OCI-LY3 (cell line): ENCODE measurements at regions not wholly inside any gene's neighbourhood (a gene's known extent, or its start where the extent isn't known, plus 50 kb on each side); places are given as distances from the start of the nearest gene placed in this dataset.

ENCODE experiments used
- H2AFZ ChIP-seq: fragments of 200-600, 300-600 bp; shearing (Covaris generic); 2 replicates; pipeline ENCODE4 v1.6.0; 2014; ENCODE audit warnings: antibody characterized with exemption, low read depth, low read length
- H3K27ac ChIP-seq: fragments of 200-600, 300-600 bp; sonication (generic); 2 replicates; pipeline ENCODE4 v1.5.1; 2014; ENCODE audit warnings: mild to moderate bottlenecking, low read length, moderate library complexity, mixed read lengths
- H3K27me3 ChIP-seq: fragments of 200-600, 300-600 bp; sonication (generic); 2 replicates; pipeline ENCODE4 v1.6.1; 2014; ENCODE audit warnings: low read depth, low read length, mixed read lengths
- H3K36me3 ChIP-seq: fragments of 200-600, 300-600 bp; sonication (generic); replicated peaks from 2 replicates; pipeline ENCODE3; 2014; ENCODE audit warnings: low read depth, low read length, mixed read lengths
- H3K4me1 ChIP-seq: fragments of 300-600, 200-600 bp; sonication (generic); 2 replicates; pipeline ENCODE4 v1.6.1; 2014; ENCODE audit warnings: low read length, mixed read lengths
- H3K4me2 ChIP-seq: fragments of 200-600, 300-600 bp; sonication (generic); 2 replicates; pipeline ENCODE4 v1.6.1; 2014; ENCODE audit warnings: low read length, mixed read lengths
- H3K4me3 ChIP-seq: fragments of 300-600, 200-600 bp; sonication (generic); 2 replicates; pipeline ENCODE4 v1.5.1; 2014; ENCODE audit warnings: antibody characterized with exemption, mild to moderate bottlenecking, low read length, moderate library complexity
- H3K79me2 ChIP-seq: fragments of 300-600, 200-600 bp; shearing (Covaris generic); 2 replicates; pipeline ENCODE4 v1.6.1; 2014; ENCODE audit warnings: mild to moderate bottlenecking, low read length, mixed read lengths
- H3K9ac ChIP-seq: fragments of 300-600, 200-600 bp; shearing (Covaris generic); 2 replicates; pipeline ENCODE4 v1.6.0; 2014; ENCODE audit warnings: mild to moderate bottlenecking, low read length, moderate library complexity
- H3K9me3 ChIP-seq: fragments of 200-600, 300-600 bp; shearing (Covaris generic); 2 replicates; pipeline ENCODE4 v1.6.1; 2014; ENCODE audit warnings: low read length, mixed read lengths; ENCODE audit not compliant: insufficient read depth
- H4K20me1 ChIP-seq: fragments of 200-600, 300-600 bp; sonication (generic); 2 replicates; pipeline ENCODE4 v1.6.1; 2016; ENCODE audit warnings: low read length, mixed read lengths; ENCODE audit not compliant: insufficient read depth
- CTCF ChIP-seq: fragments of 200-600, 300-600 bp; sonication (generic); IDR thresholded peaks from 2 replicates; pipeline ENCODE4 v1.5.1; 2014; ENCODE audit warnings: antibody characterized with exemption, low read length, low read depth
- EZH2phosphoT487 ChIP-seq: fragments of 200-600 bp; shearing (Covaris generic); IDR thresholded peaks from 2 replicates; pipeline ENCODE4 v1.6.1; 2018; ENCODE audit warnings: antibody characterized with exemption, mixed run types, low read depth

GRCh38 chrX:128601706-128602105 is 549.5 kb upstream of the ACTRT1 start:
- H4K20me1 ChIP-seq = no peaks in the 10 kb centered on the region
- H3K27ac ChIP-seq = no peak overlapping the region
- TF ChIP-seq EZH2phosphoT487 = no peak
- no peak for TF ChIP-seq CTCF
- no peaks in the 10 kb centered on the region for H3K9me3 ChIP-seq
- H3K79me2 ChIP-seq = no peaks in the 10 kb centered on the region
- no peak overlapping the region for H3K4me3 ChIP-seq
- no peak overlapping the region for H3K4me2 ChIP-seq
- no peaks in the 10 kb centered on the region for H3K27me3 ChIP-seq
- H3K4me1 ChIP-seq = no peaks in the 10 kb centered on the region
- H3K9ac ChIP-seq = no peak overlapping the region
- H3K36me3 ChIP-seq = no peaks in the 10 kb centered on the region
- H2AFZ ChIP-seq = no peak overlapping the region

DNA sequence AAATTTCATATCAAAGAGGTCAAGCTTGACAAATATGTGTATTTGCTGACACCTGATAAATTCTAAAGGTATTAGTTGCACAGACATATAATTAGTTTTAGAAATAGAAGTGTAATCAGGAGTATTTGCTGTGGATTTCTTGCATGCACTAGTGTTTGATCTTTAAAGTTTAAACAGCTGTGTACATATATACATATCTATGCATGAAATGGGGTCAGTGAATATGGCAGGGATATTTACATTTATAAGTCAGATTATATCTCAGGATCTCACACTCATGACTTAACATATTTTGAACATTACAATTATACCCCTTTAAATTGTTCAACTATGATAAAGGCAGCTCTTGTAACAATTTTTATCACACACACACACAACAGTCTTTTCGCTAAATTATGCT is 547.4 kb upstream of the ACTRT1 start:
- Histone ChIP-seq H3K9me3 (no peaks in the 10 kb centered on the region), H3K27me3 (no peaks in the 10 kb centered on the region), H3K79me2 (no peaks in the 10 kb centered on the region), H3K9ac (no peak overlapping the region), H3K27ac (no peak overlapping the region), H3K4me1 (no peaks in the 10 kb centered on the region), H3K36me3 (no peaks in the 10 kb centered on the region), H2AFZ (no peak overlapping the region), H3K4me3 (no peak overlapping the region), H3K4me2 (no peak overlapping the region), H4K20me1 (no peaks in the 10 kb centered on the region)
- TF ChIP-seq EZH2phosphoT487 = no peak
- TF ChIP-seq CTCF = no peak

DNA sequence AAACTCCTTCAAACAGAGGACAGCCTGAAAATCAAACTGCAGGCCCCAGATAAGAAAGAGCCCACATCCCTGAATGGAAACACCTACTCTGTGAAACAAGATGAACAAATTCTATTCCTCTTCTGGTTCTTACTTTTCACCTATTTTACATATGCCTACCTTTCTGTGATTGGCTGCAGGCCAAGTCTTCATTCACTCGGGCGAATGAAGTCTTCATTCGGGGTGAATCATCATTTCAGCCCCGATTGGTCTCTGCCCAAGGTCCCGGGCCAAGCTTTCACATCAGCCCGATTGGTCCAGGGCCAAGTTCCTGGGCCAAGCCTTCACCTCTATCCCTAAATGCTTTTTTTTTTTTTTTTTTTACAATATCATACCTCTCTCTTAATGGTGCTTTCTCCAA is 529.8 kb upstream of the ACTRT1 start:
- no peak for TF ChIP-seq EZH2phosphoT487
- TF ChIP-seq CTCF = no peak
- Histone ChIP-seq H2AFZ (no peak overlapping the region), H3K79me2 (no peaks in the 10 kb centered on the region), H3K9ac (no peak overlapping the region), H3K27ac (no peak overlapping the region), H3K27me3 (no peaks in the 10 kb centered on the region), H3K36me3 (no peaks in the 10 kb centered on the region), H4K20me1 (no peaks in the 10 kb centered on the region), H3K9me3 (no peaks in the 10 kb centered on the region), H3K4me3 (no peak overlapping the region), H3K4me1 (no peaks in the 10 kb centered on the region), H3K4me2 (no peak overlapping the region)

DNA sequence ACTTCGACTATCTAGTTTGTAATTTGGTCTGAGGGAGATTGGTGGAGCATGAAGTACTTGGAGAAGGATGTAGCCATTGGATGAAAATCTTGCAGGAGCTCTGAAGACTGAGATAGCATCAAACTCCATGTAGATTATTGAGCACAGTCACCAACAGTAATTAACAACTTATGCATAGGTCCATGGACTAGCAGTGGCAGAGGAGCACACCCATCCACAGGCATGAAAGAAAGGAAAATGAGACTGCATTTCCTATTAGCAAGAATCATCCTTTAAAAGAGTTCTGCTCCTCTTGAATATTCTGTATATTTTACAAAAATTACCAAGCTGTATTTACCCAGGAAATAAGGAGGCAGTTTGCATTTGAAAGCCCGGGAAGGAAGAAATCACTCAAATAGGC is 529.4 kb upstream of the ACTRT1 start:
- no peak overlapping the region for H3K4me2 ChIP-seq
- H3K9me3 ChIP-seq = no peaks in the 10 kb centered on the region
- H3K27me3 ChIP-seq = no peaks in the 10 kb centered on the region

More for the DNA sequence above, 529.4 kb upstream of the ACTRT1 start:
- H3K4me1 ChIP-seq = no peaks in the 10 kb centered on the region
- H3K27ac ChIP-seq = no peak overlapping the region
- no peak overlapping the region for H2AFZ ChIP-seq
- no peaks in the 10 kb centered on the region for H3K79me2 ChIP-seq
- H3K36me3 ChIP-seq = no peaks in the 10 kb centered on the region
- TF ChIP-seq EZH2phosphoT487 = no peak
- TF ChIP-seq CTCF = no peak
- no peak overlapping the region for H3K9ac ChIP-seq
- no peaks in the 10 kb centered on the region for H4K20me1 ChIP-seq
- H3K4me3 ChIP-seq = no peak overlapping the region
